ENCODE measurements at regions not wholly inside any gene's neighbourhood (a gene's known extent, or its start where the extent isn't known, plus 50 kb on each side); places are given as distances from the start of the nearest gene placed in this dataset.

GRCh38 chr2:16437189-16437588 is 228.4 kb downstream of the CYRIA start:
- TF ChIP-seq, protein P1, sequence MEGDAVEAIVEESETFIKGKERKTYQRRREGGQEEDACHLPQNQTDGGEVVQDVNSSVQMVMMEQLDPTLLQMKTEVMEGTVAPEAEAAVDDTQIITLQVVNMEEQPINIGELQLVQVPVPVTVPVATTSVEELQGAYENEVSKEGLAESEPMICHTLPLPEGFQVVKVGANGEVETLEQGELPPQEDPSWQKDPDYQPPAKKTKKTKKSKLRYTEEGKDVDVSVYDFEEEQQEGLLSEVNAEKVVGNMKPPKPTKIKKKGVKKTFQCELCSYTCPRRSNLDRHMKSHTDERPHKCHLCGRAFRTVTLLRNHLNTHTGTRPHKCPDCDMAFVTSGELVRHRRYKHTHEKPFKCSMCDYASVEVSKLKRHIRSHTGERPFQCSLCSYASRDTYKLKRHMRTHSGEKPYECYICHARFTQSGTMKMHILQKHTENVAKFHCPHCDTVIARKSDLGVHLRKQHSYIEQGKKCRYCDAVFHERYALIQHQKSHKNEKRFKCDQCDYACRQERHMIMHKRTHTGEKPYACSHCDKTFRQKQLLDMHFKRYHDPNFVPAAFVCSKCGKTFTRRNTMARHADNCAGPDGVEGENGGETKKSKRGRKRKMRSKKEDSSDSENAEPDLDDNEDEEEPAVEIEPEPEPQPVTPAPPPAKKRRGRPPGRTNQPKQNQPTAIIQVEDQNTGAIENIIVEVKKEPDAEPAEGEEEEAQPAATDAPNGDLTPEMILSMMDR (IDR thresholded peaks at IDR 0.05) = no peak
- TF ChIP-seq EZH2 (IDR thresholded peaks at IDR 0.05; ENCODE audit: borderline replicate concordance, insufficient read depth, low read depth, low read length, poor library complexity, severe bottlenecking) = no peak

All from B cell (primary cell).